WERI-Rb-1 (cell line): ENCODE measurements at regions not wholly inside any gene's neighbourhood (a gene's known extent, or its start where the extent isn't known, plus 50 kb on each side); places are given as distances from the start of the nearest gene placed in this dataset.

Source experiments
- DNase-seq: peaks from one replicate; pipeline ENCODE4 v3.0.0-alpha.2; 2020
- H3K27ac ChIP-seq: fragments of 250-450 bp; sonication (Bioruptor Pico); 2 replicates; pipeline ENCODE4 v1.5.1; 2020; ENCODE audit warnings: mild to moderate bottlenecking, moderate library complexity
- H3K27me3 ChIP-seq: fragments of 250-450 bp; sonication (Bioruptor Pico); 2 replicates; pipeline ENCODE4 v1.5.1; 2021; ENCODE audit warnings: mild to moderate bottlenecking, low read depth, moderate library complexity; ENCODE audit not compliant: insufficient read depth, severe bottlenecking
- H3K36me3 ChIP-seq: fragments of 250-450 bp; sonication (Bioruptor Pico); 2 replicates; pipeline ENCODE4 v1.5.1; 2020; ENCODE audit warnings: mild to moderate bottlenecking, moderate library complexity
- H3K4me3 ChIP-seq: 2 replicates; pipeline ENCODE4 v1.5.1; 2011; ENCODE audit warnings: low read depth, mild to moderate bottlenecking, control low read depth, low read length
- H3K9me3 ChIP-seq: fragments of 250-450 bp; sonication (Bioruptor Pico); 2 replicates; pipeline ENCODE4 v1.5.1; 2021; ENCODE audit warnings: mild to moderate bottlenecking, moderate library complexity; ENCODE audit not compliant: severe bottlenecking
- TF ChIP-seq, protein P1 (sequence below): IDR thresholded peaks from 2 replicates; pipeline ENCODE4 v1.5.1; 2011; ENCODE audit warnings: low read depth, mild to moderate bottlenecking, control low read depth, inconsistent platforms, low read length

DNA sequence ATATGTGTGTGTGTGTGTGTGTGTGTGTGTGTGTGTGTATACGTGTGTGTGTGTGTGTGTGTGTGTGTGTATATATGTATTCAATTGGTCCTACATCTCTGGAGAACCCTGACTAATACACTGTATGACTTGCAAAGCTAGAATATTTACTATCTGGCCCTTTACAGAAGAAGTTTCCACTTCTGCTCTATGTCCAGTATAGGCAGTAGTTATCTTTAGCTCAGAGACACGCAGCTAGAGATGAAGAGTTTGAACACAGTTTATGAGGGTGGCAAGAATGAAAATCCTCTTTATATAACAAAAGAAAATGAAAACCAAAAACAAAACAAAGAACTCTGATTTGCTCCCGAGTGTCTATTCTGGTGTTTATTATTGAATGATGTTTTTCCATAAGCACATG, 201.2 kb downstream of the ASB1 start:
- TF ChIP-seq, protein P1, sequence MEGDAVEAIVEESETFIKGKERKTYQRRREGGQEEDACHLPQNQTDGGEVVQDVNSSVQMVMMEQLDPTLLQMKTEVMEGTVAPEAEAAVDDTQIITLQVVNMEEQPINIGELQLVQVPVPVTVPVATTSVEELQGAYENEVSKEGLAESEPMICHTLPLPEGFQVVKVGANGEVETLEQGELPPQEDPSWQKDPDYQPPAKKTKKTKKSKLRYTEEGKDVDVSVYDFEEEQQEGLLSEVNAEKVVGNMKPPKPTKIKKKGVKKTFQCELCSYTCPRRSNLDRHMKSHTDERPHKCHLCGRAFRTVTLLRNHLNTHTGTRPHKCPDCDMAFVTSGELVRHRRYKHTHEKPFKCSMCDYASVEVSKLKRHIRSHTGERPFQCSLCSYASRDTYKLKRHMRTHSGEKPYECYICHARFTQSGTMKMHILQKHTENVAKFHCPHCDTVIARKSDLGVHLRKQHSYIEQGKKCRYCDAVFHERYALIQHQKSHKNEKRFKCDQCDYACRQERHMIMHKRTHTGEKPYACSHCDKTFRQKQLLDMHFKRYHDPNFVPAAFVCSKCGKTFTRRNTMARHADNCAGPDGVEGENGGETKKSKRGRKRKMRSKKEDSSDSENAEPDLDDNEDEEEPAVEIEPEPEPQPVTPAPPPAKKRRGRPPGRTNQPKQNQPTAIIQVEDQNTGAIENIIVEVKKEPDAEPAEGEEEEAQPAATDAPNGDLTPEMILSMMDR, result no peak
- no peak for DNase-seq
- no peaks in the 10 kb centered on the region for H3K9me3 ChIP-seq
- no peak overlapping the region for H3K27ac ChIP-seq
- H3K36me3 ChIP-seq, result no peaks in the 10 kb centered on the region
- peaks cover 79% of the 10 kb centered on the region for H3K27me3 ChIP-seq
- no peak overlapping the region for H3K4me3 ChIP-seq

DNA sequence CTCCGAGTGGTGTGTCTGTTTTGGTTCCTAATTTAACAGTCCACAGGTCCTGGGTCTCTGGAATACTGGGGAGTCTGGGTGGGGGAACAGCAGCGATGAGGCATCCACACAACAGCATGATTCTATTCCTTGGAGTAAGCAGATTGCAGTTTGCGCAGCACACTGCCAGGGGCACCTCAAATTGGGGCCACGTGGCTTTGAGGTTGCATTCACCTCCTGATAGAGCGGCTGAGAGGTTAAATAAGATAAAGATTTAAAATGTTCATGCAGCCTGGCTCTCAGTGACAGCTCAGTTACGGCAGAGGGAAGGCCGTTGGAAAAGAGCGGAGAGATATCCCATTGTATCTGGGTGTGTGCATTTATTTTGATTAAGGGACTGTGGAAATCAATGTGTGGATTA, 202.3 kb downstream of the ASB1 start:
- Histone ChIP-seq H3K27ac (no peak overlapping the region), H3K36me3 (no peaks in the 10 kb centered on the region), H3K27me3 (peaks cover 84% of the 10 kb centered on the region), H3K9me3 (no peaks in the 10 kb centered on the region), H3K4me3 (no peak overlapping the region)
- TF ChIP-seq, protein P1, result no peak
- no peak for DNase-seq

DNA sequence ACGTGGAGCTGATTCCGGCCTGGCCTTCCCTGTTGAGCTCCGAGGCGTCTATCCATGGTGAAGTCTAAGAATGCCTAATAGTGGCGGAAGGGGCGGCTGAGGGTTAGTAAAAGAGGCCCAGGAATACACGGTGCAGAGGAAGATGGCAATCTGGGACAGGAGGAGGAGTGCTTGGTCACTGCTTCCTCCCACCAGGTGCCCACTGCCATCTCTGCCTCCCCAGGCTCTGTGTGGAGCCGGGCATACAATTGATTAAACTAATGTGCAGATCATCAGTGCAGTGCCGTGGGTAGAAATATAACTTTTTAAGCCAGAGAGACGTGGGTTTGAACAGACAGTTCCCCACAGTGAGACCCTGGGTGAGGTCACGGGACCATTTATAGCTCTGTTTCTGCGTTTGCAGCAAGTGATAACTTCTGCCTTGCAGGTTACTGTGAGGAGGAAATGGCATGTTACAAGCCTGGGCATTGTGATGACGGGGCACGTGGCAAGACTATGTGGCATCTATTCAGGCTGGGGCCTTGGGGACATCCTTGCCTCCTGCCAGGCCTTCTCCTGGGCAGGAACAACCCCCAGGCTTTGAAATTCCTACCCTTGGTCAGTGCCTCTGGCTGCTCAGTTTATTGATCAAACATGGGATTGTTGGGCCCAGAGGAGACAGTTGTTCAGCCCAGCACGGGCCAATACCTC, 204.9 kb downstream of the ASB1 start:
- no peaks in the 10 kb centered on the region for H3K36me3 ChIP-seq
- no peak for DNase-seq
- H3K27ac ChIP-seq, result no peak overlapping the region
- H3K9me3 ChIP-seq, result no peaks in the 10 kb centered on the region
- no peak overlapping the region for H3K4me3 ChIP-seq
- TF ChIP-seq, protein P1, result no peak
- peaks cover 89% of the 10 kb centered on the region for H3K27me3 ChIP-seq

DNA sequence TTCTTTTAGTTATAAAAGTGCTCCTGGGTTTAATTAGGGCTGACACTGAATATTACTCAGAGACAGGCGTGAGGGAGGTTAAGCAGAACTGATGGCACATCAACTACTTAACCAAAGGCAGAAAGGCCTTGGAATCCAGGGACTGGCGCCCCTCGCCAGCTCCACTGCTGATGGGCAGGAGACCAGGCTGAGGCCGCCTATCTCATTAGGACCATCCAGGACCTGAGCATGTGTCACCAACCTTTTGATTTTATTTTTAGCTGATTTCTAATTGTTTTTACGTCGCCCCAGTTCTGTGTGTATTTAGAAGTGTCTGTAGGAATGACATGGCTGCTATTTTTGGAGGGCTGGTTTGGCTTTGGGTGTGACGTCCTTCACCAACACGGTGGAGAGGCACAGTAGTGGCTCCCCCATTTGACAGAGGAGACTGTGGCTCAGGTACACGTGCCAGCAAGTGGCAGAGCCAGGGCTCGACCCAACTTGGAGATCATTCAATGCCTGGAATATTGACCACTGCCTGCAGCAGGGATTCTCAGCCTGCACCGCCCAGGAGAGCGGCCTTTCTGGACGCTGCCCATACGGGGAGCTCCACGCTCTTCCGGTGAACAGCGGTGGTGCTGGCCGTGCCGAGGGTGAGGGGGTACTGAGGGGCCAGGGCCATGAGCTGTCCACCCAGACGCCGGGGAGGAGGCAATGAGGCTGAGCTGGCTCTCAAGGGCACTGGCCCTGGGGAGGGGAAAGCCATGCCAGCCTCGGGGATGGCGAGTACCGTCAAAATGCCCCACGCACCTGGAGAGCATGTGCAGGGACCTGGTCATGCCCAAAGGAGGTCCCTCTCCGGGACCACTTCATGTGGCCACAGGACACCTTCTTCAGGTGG, 205.7 kb downstream of the ASB1 start:
- Histone ChIP-seq H3K27me3 (peaks cover 89% of the 10 kb centered on the region), H3K27ac (no peak overlapping the region), H3K36me3 (no peaks in the 10 kb centered on the region), H3K9me3 (peaks cover 1% of the 10 kb centered on the region), H3K4me3 (no peak overlapping the region)
- TF ChIP-seq, protein P1, result no peak
- DNase-seq, result no peak

DNA sequence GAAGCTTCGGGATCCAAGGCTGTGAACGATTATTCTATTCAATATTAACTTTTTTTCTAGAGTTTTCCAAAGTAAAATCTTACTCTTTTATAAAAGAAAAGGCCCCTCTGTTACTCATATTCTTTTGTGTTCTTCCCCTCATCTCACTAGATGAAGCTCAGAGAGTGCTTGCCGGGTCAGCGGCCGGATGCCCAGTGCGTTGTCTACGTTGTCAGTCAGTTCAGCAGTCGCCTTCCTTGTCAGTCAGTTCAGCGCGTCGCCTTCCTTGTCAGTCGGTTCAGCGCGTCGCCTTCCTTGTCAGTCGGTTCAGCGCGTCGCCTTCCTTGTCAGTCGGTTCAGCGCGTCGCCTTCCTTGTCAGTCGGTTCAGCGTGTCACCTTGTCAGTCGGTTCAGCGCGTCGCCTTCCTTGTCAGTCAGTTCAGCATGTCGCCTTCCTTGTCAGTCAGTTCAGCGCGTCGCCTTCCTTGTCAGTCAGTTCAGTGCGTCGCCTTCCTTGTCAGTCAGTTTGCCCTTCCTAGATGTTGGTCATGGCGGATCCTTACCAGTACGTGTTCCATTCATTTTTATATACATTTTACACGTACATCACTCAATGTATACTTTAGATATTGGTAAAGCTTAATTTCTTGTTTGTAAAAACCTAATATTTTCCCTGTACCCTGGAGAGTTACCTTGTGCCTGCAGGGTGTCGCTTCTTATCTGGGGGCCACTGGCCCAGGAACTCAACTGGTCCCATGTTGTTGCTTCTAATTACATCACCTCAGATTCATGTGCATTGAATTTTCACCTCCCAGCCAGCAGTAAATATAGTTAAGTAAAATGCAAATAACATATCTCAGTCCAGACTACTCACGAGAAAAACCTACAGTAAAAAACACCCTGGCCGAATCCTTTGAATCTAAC, 206.9 kb downstream of the ASB1 start:
- DNase-seq, result no peak
- Histone ChIP-seq H3K27me3 (peaks cover 93% of the 10 kb centered on the region), H3K9me3 (peaks cover 2% of the 10 kb centered on the region), H3K36me3 (no peaks in the 10 kb centered on the region), H3K4me3 (no peak overlapping the region), H3K27ac (no peak overlapping the region)
- TF ChIP-seq, protein P1, result no peak
